Jurkat, Clone E6-1 (cell line): ENCODE measurements at regions not wholly inside any gene's neighbourhood (a gene's known extent, or its start where the extent isn't known, plus 50 kb on each side); places are given as distances from the start of the nearest gene placed in this dataset.

Experiments used
- DNase-seq: peaks from one replicate; pipeline ENCODE4 v3.0.0-alpha.2; 2011; ENCODE audit warnings: low read depth, low spot score
- H3K4me3 ChIP-seq: 2 replicates; pipeline ENCODE4 v1.5.1; 2011; ENCODE audit warnings: mild to moderate bottlenecking, low read length, control low read depth, moderate library complexity

DNA sequence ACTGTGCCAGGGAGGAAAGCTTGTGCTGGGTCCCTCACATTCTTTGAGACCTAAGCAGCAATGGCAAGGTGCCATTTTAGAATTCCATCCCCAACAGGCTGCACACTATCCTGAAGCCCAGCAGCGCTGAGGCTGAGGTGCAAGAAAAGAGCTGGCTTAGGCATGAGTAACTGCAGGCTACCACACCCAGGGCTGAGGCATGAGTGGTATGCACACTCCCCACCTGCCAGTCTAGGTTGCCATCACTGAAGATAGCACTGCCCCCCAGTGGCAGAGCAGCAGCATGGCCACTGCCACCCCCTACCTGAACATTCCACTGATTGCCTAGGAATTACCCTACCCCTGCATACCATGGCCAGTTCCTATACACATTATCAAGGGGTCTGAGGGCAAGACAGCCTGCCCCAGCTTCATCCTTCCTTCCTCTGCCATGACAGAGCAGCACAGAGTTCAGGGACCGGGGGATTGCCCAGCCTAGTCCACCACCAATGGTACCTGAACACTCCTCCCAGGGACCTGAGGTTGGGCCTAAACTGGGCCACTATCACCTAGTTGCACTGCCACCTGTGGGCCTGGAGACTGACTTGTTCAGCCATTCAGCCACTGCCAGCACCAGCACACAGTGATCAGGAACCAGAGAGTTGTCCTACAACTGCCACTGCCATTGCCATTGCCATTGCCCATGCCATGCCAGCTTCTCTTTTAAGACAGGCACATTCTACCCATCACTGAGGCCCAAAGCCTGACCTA, 129.8 kb downstream of the SATB1 start:
- peak; percentile 75 for DNase-seq
- H3K4me3 ChIP-seq, result no peak overlapping the region

GRCh38 chr3:18290157-18290556, 135.0 kb downstream of the SATB1 start:
- DNase-seq, result peak; percentile 22
- H3K4me3 ChIP-seq, result no peak overlapping the region

DNA sequence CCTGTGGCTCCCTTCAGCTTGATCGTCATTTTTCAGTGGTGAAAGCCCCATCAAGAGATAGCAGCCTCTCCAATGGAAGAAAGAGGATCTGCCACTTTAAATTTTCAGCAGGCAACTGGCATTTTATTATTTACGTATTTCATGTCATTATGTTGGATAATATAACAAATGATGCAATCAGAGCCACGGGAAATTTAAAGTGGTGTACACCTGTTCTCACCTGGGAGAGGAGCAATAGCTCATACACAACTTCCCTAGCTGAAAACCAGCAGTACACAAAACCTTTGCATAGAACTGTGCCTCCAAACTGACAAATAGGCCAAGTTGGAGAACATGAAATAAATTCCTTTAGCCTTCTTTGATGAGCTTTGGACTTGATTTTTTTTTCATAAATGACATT, 136.9 kb downstream of the SATB1 start:
- no peak overlapping the region for H3K4me3 ChIP-seq
- DNase-seq, result no peak

DNA sequence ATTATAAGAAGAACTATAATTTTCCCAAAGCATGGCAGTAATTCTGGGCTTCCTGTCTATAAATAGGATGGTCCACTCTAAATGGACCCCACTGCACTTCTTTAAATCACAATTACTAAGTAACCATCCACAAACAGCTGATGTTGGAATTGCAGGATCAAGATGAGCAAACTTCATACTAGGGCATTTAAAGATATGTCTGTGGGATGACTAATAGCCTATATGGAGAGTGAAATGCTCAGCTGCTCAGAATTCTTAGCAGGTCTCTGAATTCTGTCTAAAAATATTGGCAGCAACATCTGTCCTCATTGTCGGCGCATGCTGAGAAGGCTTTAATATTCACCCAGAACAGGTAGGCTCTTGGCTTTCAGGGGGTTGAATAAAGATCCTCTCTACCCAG, 140.4 kb downstream of the SATB1 start:
- DNase-seq, result no peak
- no peak overlapping the region for H3K4me3 ChIP-seq

GRCh38 chr3:18283680-18284079, 141.5 kb downstream of the SATB1 start:
- DNase-seq, result no peak
- H3K4me3 ChIP-seq, result no peak overlapping the region

DNA sequence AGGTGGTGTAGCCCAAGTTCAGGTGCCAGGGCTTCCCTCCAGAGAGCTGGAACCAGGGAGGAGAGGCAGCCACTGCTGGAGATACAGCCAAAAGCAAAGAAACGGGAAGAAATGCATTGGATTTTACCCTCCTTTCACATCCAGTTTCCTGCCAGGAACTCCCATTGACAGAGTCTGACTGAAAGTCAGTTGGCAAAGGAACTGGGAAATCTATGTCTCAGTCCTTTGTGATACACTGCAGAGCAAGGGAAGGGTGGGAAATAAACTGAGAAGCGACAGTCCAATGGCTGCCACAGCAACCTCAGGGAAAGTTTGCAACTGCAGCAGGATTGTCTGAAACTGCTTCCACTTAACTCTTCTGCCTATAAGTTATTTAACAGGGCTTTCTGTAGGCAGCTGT, 142.6 kb downstream of the SATB1 start:
- DNase-seq, result no peak
- H3K4me3 ChIP-seq, result no peak overlapping the region

DNA sequence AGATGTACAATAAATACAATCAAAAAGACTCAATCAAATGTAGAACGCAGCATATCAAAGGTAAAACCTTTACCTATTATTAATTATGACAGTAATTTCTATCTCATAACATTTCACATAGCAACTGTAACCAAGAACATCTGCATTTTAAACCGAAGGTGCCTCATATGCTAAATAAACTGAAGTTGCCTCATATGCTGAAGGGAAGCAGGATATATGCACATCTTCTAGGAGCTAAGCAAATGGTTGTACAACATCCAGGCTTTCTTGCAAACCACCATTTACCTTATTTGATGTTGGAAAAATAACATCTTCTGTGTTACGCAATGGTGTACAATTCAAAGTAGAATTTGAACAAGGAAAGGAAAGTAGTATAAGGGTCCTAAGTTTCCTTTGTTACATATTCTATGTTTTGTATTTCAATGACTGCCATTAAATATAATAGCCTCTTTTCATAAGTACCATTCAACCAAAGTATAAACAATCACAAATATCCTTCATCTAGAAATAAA, 145.9 kb downstream of the SATB1 start:
- no peak for DNase-seq
- no peak overlapping the region for H3K4me3 ChIP-seq

- no peak for DNase-seq
- no peak overlapping the region for H3K4me3 ChIP-seq
These were observed 160.3 kb downstream of the SATB1 start for GRCh38 chr3:18264853-18265252.

DNA sequence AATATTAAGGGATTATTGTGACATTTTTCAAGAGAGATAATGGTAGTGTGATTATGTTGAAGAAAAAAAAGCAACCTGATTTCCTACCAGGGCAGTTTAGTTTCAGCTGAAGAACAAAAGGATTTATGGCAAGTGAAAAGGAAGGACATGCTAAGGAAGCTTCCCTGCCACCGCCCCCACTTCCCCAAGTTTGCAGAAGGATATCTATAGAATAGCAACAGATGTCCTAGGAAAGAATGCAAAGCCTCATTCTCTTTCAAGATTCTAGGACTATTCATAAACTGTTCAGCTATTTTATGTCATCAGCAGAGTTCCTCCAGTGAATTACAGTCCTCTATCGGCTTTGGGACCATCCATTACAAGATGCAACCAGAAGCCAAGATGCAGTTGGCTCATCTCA, 160.8 kb downstream of the SATB1 start:
- no peak overlapping the region for H3K4me3 ChIP-seq
- no peak for DNase-seq

- DNase-seq, result no peak
- H3K4me3 ChIP-seq, result no peak overlapping the region
These were observed 166.6 kb downstream of the SATB1 start for GRCh38 chr3:18258492-18258891.

DNA sequence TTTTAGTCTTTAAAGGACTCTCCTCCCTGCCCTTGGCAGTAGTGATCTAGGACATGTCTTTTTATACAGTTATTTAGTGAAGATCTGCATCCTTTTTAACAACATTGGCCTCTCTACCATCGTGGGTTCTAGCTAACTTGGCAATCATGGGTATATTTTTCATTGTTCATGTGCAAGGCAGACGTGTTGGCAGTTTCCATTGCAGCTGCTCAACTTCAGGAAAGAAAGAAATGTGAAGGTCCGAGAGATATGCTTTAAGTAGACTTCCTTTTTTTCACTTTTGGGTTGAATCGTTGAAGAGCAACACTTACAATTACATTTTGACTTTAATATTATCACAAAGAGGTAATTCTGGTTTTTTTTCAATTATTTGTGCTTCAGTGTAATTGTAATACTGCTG, 172.6 kb downstream of the SATB1 start:
- no peak overlapping the region for H3K4me3 ChIP-seq
- no peak for DNase-seq

- DNase-seq, result peak; percentile 66
- H3K4me3 ChIP-seq, result no peak overlapping the region
These were observed 174.1 kb downstream of the SATB1 start for GRCh38 chr3:18250991-18251390.

GRCh38 chr3:18249126-18249525, 176.0 kb downstream of the SATB1 start:
- no peak for DNase-seq
- H3K4me3 ChIP-seq, result no peak overlapping the region

GRCh38 chr3:18247776-18248310, 177.3 kb downstream of the SATB1 start:
- DNase-seq, result no peak
- no peak overlapping the region for H3K4me3 ChIP-seq

DNA sequence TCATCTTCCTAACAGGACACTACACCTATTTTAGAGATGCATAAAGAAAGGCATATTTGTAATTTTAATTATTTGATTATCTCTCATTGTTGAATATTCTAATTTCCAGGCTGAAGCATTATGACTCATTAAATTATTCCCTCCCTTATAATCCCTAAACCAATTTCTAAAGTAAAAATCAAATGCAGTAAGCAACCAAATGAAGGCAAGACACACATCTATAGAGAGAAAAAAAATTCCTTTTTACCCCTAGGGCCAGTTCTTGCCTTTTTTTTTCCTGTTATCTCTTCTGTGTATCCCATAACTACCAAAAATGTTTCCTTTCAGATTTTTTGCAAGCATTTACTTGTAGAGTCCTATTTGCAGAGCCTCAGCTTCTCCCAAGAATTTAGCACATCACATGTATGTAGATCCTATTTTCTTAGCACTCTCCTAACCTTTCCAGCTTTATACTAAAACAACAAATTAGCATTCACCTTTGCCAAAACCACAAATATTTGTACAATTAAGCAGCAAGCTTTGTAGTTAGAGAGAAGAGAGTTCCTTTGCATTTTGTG, 177.9 kb downstream of the SATB1 start:
- H3K4me3 ChIP-seq, result no peak overlapping the region
- no peak for DNase-seq

- no peak overlapping the region for H3K4me3 ChIP-seq
- DNase-seq, result no peak
These were observed 178.6 kb downstream of the SATB1 start for GRCh38 chr3:18246336-18247060.

- DNase-seq, result no peak
- no peak overlapping the region for H3K4me3 ChIP-seq
These were observed 179.4 kb downstream of the SATB1 start for GRCh38 chr3:18245721-18246120.

DNA sequence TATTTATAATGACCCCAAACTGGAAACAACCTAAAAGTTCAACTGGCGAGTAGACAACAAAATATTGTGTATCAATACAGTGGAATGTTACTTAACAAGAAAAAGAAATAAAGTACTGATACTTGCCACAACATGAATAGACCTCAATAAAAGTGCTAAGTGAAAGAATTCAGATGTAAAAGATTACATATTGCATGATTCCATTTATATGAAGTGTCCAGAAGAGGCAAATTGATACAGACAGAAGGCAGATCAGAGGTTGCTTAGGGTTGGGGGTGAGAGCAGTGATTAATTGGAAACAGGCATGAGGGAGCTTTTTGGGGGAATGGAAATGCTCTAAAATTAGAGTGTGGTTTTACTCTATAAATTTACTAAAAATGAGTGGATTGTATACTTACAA, 183.3 kb downstream of the SATB1 start:
- H3K4me3 ChIP-seq, result no peak overlapping the region
- DNase-seq, result no peak

DNA sequence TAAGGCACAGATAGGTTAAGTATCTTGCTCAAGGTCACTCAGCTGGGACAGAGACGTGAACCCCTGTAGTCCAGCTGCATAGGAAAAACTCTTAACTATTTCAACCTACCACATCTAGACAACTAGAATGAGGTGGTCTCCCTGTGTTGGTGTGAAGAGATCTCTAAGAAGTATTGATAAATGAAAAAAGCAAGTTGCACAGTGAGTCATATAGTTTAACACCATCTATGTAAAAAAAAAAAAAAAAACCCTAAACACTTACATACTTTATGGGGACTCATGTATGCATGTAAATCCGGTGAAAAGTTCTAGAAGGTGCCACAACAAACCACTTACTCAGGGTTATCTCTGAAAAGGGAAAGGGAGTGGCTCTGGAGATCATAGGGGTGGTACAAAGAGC, 185.5 kb downstream of the SATB1 start:
- no peak overlapping the region for H3K4me3 ChIP-seq
- no peak for DNase-seq

DNA sequence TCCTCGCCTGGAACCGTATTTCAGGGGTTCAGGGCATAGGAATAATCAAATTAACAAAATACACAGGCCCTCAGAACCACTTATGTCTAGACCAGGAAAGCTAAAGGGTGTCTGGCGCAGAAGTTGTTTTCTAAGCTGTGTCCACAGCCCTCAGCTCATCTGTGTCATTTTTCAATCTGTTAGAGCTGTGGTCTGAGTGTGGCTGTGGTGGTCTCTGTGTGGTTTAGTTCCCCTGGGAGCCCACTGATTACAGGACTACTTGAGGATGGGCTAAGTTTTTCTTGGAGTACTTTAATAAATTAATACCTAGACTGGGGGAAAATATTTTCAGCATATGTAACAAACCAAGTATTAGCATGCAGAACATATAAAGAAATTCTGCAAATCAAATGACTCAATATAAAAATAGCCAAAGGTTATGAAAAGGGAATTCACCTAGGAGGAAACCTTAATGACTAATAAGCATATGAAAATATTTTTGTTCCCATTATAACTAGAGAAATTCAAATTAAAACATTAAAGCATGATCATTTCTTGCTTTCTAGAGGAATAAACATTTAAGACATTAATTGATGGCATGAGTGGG, 186.3 kb downstream of the SATB1 start:
- no peak overlapping the region for H3K4me3 ChIP-seq
- no peak for DNase-seq
